ENCODE measurements at regions not wholly inside any gene's neighbourhood (a gene's known extent, or its start where the extent isn't known, plus 50 kb on each side); places are given as distances from the start of the nearest gene placed in this dataset.
"Not testable (repeated sequence)": the region's sequence is repeated elsewhere in the genome, so short reads cannot be mapped to it uniquely, and the experiment has no call there.

- DNase-seq (ENCODE audit: low spot score): not testable (repeated sequence)
Measured at GRCh38 chr3:145709779-145710178, 451.2 kb downstream of the PLOD2 start.

DNA sequence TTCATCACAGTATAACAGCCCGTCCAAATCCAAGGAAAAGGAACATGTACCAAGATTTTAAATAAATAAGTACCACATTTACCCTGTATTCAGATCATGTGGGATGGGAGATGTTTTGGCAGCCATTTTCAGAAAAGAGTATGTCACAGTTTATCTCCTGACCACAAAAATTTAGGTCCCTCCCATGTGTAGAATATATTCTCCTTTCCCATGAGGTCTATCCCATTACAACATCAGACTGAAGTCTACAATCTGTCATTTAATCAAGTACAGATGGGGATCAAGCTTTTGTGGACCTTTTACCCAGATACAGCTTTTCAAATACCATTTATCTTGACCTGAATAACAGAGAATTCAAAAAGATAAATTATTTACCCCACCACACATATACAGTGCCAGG, 444.5 kb downstream of the PLOD2 start:
- DNase-seq (ENCODE audit: low spot score): no peak

DNA sequence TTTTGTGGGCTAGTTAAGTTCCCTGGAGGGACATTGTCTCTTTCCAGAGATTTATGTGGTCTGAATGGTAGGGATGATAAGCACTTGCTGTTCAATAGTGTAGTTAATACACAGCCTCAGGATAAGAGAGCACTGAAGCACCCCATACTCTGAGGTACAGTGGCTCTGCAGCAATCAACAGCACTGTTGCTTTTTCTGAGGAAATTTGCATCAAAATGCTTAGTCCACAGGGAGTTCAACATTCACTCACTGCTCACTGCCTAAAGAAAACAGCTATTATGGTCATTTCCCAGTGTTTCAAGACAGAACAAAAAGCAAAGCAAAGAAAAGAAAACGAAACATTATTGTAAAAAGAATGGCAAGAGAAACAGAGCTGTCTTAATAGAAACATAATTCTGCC, 441.9 kb downstream of the PLOD2 start:
- DNase-seq (ENCODE audit: low spot score): no peak

DNA sequence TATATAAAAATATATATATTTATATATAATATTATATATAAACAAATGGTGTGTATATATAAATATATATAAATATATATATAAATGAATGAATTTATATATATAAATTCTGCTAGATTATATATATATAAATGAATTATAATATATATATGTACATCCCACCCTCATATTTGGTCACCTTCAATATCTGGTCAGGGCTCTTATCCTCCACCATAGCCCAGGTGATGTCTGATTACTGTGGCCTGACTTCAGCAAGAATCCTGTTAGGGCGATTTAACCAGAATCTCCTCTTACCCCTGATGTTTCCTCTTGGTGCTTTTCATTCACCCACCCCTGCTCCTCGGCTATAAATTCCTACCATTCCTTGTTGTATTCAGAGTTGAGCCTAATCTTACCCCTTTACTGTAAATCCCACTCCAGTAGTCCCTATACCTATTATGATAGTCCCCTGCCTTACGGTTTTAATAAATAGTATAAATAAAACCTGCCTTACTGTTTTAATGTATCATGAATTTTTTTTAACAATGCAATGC, 439.6 kb downstream of the PLOD2 start:
- DNase-seq (ENCODE audit: low spot score): no peak

DNA sequence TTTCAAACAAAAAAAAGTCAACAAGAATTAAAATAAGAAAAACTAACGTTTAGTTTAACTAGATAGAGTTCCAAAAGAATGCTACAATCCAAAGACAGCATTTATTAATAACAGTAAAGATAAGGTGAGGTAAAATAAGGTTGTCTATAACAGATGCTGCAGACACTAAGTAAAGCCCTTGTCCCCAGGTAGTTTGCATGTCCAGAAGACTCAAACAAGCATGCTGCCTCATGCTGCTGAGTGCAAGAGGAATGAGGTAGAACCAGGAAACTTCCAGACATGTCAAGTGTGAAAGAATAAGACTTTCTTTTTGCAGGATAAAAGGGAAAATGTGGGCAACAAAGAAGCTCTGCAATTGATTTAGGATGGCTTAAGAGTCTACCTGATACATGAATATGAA, 439.2 kb downstream of the PLOD2 start:
- DNase-seq (ENCODE audit: low spot score): no peak

- no peak for DNase-seq (ENCODE audit: low spot score)
Measured at GRCh38 chr3:145727476-145727875, 433.5 kb downstream of the PLOD2 start.

DNA sequence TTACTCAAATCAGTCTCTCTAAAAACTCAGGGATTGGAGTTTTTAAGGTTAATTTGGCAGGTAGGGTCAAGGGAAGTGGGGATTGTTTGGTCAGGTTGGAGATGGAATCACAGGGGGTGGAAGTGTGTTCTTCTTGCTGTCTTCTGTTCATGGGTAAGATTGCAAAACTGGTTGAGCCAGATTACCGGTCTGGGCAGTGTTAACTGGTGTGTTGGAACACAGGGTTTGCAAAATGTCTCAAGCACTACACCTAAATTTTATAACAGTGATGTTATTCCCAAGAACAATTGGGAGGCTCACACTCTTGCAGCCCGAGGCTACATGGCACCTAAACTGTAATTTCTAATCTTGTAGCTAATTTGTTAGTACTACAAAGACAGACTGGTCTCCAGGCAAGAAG, 425.4 kb downstream of the PLOD2 start:
- no peak for DNase-seq (ENCODE audit: low spot score)

- DNase-seq (ENCODE audit: low spot score): no peak
Measured at GRCh38 chr3:145737952-145738351, 423.0 kb downstream of the PLOD2 start.

GRCh38 chr3:145739926-145740325, 421.1 kb downstream of the PLOD2 start:
- DNase-seq (ENCODE audit: low spot score): no peak

DNA sequence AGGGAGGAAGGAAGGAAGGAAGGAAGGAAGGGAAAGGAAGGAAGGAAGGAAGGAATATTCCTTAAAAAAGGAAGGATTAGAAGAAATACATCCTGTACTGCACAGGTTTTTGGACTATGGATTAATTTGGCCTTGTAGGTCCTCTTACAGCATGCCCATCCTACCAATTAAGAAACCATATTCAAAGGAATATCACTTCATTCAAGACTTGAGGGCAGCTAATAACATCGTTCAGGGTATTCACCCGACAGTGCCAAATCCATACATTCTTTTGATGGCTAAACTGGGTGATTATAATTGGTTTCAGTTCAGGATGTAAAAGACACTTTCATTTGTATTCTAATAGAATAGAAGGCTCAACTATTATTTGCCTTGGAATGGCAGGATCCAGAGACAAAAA, 410.3 kb downstream of the PLOD2 start:
- DNase-seq (ENCODE audit: low spot score): no peak

DNA sequence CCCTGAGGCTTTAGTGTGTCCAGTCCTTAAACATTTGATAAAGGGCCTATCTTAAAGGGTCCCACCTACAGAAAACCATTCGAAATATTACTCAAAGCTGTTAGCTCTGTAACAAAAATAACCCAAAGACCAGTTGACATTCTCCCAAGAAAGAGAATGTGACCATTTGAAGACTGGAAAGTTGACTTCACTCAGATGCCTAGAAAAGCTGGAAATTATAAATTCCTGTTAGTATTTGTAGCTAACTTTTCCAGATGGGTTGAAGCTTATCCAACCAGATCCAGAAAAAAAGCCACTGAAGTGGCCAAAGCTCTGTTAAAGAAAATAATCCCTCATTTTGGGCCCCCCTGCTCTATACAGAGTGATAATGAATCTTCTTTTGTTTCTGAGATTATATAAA, 408.4 kb downstream of the PLOD2 start:
- DNase-seq (ENCODE audit: low spot score): no peak

GRCh38 chr3:145754605-145755289, 406.2 kb downstream of the PLOD2 start:
- DNase-seq (ENCODE audit: low spot score): no peak

GRCh38 chr3:145760036-145760435, 400.9 kb downstream of the PLOD2 start:
- no peak for DNase-seq (ENCODE audit: low spot score)

DNA sequence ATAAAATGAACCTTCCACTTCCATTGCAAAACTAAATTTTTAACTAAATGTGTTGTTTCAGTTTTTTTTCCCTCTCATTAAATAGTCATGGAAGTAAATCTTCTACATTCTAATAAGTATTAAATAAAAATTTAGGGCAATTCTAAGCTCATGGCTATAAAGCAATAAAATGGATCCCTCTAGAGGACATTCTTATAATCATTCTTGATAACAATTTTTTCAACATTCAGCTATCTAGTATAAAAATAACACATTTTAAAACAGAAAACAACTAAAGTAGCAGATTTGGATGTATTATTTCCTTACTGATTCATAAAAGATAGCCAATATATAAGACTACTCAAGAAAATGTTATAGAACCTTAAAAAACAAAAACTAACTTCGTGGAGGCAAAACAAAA, 393.1 kb downstream of the PLOD2 start:
- no peak for DNase-seq (ENCODE audit: low spot score)

DNA sequence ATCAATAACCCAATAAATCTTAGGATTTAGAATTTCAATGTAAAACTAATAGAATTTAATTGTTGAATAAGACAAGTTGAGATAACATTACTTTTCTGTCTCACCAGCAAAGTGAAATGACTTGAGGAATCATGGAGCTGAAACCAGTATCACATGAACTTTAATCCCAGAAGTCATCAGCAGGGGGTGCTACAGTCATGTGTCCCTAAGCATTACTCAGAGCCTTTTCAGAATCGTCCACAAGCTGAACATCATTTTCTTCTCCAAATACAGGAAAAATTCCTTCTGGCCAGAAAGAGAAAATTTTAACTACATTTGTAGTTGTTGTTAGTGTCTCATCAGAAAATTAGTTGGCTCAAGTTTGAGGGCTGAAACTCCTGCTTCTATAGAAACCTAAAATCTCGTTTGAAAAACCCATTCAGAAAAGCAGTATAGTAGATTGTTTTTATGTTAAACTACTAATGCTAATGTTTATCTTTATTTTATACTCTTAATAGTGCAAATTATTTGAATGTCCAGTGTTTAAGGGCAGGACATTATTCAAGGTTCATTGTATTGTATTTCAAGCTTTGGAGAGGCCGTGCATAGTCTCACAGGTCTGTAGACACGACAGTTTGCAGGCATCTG, 384.1 kb downstream of the PLOD2 start:
- DNase-seq (ENCODE audit: low spot score): peak; percentile 12

DNA sequence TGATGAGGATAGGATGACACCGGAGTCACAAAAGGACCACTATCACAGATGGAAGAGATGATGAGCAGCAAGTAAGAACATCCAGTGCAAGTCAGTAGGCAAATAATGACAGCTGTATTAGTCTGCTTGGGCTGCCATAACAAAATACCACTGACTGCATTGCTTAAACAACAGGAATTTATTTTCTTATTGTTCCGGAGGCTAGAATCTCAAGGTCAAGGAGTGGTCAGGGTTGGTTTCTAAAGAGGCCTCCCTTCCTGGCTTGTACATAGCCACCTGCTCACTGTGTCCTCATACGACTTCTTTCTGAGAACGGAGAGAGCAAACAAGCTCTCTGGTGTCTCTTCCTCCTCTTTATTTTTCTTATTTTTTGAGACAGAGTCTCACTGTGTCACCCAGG, 380.7 kb downstream of the PLOD2 start:
- no peak for DNase-seq (ENCODE audit: low spot score)

DNA sequence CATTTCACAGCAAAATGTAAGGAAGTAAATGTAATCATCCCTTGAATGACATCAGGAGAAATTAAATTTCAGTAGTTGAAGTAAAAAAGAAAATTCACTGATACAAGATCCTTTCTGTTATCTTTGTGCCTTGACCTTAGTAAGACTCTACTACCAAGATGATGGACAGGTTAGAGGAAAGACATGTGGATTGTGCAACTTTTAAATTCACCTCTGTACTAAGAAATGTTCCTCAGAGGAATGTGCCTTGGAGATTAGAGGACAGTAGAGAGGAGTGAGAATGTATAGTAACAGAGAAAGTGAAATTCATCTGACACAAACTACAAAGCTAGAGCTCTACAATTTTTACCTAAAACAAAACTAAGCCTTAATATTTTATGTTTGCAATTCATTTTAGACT, 375.3 kb downstream of the PLOD2 start:
- DNase-seq (ENCODE audit: low spot score): no peak

GRCh38 chr3:145798007-145798406, 363.0 kb downstream of the PLOD2 start:
- no peak for DNase-seq (ENCODE audit: low spot score)

GRCh38 chr3:145798696-145799537, 362.1 kb downstream of the PLOD2 start:
- no peak for DNase-seq (ENCODE audit: low spot score)

DNA sequence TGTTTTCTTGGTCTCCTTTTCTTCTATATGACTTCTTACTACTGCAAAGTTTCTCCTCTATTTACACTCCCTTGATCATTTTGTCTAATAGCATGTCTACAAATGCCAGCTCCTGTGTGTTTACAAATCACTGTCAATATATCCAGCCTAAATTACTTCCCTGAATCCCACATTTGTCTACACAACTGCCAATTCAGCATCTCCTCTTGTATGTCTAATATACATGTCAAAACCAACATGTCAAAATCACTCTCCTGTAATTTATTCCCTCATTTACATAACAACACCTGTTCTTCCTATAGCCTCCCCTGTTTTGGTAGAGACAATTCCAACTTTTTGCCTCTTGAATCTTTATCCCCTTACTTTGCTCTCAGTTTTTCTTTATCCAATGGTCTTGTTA, 359.3 kb downstream of the PLOD2 start:
- no peak for DNase-seq (ENCODE audit: low spot score)

GRCh38 chr3:145807990-145808389, 353.0 kb downstream of the PLOD2 start:
- no peak for DNase-seq (ENCODE audit: low spot score)

- no peak for DNase-seq (ENCODE audit: low spot score)
Measured at GRCh38 chr3:145812391-145812790, 348.6 kb downstream of the PLOD2 start.
